ENCODE measurements at regions not wholly inside any gene's neighbourhood (a gene's known extent, or its start where the extent isn't known, plus 50 kb on each side); places are given as distances from the start of the nearest gene placed in this dataset.

DNA sequence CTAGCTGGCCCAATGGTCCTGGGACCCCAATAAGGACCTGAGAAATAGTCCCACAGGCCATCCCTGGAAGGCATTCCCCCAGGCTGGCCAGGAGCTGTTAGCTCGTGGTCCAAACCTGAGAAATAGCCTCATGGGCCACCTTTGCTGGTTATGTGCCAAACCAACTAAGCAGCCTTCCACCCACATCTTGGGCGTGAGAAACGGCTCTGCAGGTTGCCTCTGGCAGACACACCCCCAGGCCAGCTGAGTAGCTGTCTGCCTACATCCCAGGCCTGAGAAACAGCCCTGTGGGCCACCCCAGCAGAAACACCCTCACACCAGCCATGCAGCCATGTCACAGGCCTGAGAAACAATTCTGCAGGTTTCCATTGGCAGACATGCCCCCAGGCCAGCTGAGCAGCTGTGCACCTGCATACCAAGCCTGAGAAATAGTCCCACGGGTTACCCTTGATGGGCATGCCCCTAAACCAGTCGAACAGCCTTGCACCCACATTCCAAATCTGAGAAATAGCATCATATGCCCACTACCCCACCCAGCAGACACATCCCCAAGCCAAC, 567.8 kb upstream of the ID4 start:
- Histone ChIP-seq H3K27me3 (ENCODE audit: insufficient read depth, low read length) (no peaks in the 10 kb centered on the region), H3K9me3 (ENCODE audit: low read length) (no peaks in the 10 kb centered on the region), H2AFZ (ENCODE audit: low read length) (no peak overlapping the region), H3K4me1 (ENCODE audit: insufficient read depth, low read length, severe bottlenecking) (no peaks in the 10 kb centered on the region), H3K36me3 (ENCODE audit: insufficient read depth, low read length) (no peaks in the 10 kb centered on the region), H3K4me3 (ENCODE audit: low read depth, low read length, poor library complexity, severe bottlenecking) (no peak overlapping the region), H3K9ac (ENCODE audit: low read length) (no peak overlapping the region), H3K9me2 (ENCODE audit: low read depth, low read length) (no peaks in the 10 kb centered on the region), H3K4me2 (ENCODE audit: low read length) (no peak overlapping the region), H4K20me1 (ENCODE audit: insufficient read depth, low read length) (no peaks in the 10 kb centered on the region), H3K27ac (ENCODE audit: low read depth, low read length, poor library complexity, severe bottlenecking) (no peak overlapping the region), H3K79me2 (ENCODE audit: insufficient read depth, low read length) (no peaks in the 10 kb centered on the region), H3F3A (ENCODE audit: insufficient read depth, low read length) (no peaks in the 10 kb centered on the region)
- TF ChIP-seq, protein P1, sequence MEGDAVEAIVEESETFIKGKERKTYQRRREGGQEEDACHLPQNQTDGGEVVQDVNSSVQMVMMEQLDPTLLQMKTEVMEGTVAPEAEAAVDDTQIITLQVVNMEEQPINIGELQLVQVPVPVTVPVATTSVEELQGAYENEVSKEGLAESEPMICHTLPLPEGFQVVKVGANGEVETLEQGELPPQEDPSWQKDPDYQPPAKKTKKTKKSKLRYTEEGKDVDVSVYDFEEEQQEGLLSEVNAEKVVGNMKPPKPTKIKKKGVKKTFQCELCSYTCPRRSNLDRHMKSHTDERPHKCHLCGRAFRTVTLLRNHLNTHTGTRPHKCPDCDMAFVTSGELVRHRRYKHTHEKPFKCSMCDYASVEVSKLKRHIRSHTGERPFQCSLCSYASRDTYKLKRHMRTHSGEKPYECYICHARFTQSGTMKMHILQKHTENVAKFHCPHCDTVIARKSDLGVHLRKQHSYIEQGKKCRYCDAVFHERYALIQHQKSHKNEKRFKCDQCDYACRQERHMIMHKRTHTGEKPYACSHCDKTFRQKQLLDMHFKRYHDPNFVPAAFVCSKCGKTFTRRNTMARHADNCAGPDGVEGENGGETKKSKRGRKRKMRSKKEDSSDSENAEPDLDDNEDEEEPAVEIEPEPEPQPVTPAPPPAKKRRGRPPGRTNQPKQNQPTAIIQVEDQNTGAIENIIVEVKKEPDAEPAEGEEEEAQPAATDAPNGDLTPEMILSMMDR (IDR thresholded peaks at IDR 0.05; ENCODE audit: low read length), result no peak
- no peak for TF ChIP-seq EZH2 (IDR thresholded peaks at IDR 0.05; ENCODE audit: borderline replicate concordance, low read length)

DNA sequence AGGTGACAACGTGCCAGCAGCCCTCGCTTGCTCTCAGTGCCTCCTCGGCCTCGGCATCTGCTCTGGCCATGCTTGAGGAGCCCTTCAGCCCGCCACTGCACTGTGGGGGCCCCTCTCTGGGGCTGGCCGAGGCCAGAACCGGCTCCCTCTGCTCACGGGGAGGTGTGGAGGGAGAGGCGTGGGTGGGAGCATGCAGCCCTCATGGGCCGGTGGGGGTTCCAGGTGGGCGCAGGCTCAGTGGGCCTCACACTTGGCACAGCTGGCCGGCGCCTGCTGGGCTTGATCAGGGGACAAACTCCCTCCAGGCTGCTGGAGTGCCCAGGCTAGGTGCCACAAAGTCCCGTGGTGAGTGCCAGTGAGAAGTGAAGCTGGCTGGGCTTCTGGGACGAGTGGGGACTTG, 566.6 kb upstream of the ID4 start:
- Histone ChIP-seq H3K36me3 (ENCODE audit: insufficient read depth, low read length) (no peaks in the 10 kb centered on the region), H3K4me1 (ENCODE audit: insufficient read depth, low read length, severe bottlenecking) (no peaks in the 10 kb centered on the region), H3F3A (ENCODE audit: insufficient read depth, low read length) (no peaks in the 10 kb centered on the region), H4K20me1 (ENCODE audit: insufficient read depth, low read length) (no peaks in the 10 kb centered on the region), H3K9me3 (ENCODE audit: low read length) (no peaks in the 10 kb centered on the region), H3K9me2 (ENCODE audit: low read depth, low read length) (no peaks in the 10 kb centered on the region), H2AFZ (ENCODE audit: low read length) (no peak overlapping the region), H3K4me3 (ENCODE audit: low read depth, low read length, poor library complexity, severe bottlenecking) (no peak overlapping the region), H3K79me2 (ENCODE audit: insufficient read depth, low read length) (no peaks in the 10 kb centered on the region), H3K4me2 (ENCODE audit: low read length) (no peak overlapping the region), H3K27ac (ENCODE audit: low read depth, low read length, poor library complexity, severe bottlenecking) (no peak overlapping the region), H3K9ac (ENCODE audit: low read length) (no peak overlapping the region), H3K27me3 (ENCODE audit: insufficient read depth, low read length) (no peaks in the 10 kb centered on the region)
- TF ChIP-seq, protein P1 (IDR thresholded peaks at IDR 0.05; ENCODE audit: low read length), result no peak
- no peak for TF ChIP-seq EZH2 (IDR thresholded peaks at IDR 0.05; ENCODE audit: borderline replicate concordance, low read length)

DNA sequence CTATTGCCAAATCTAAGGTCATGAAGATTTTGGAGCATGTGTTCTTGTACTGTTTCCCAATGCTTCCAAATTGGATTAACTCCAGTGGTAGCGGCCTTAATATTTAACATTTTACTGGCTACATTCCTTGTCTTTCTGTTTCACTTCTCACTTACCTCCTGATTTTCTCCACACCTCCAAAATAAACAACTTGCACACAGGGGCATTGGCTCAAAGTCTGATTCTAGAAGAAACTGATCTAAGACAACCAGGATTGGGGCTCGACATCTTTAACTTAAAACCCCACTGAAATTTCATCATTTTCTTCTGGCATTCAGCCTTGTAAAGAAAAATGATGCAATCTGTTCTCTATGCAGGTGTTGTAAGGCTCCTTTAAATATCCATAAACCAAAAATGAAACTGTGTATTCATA, 557.9 kb upstream of the ID4 start:
- H3K4me2 ChIP-seq (ENCODE audit: low read length), result no peak overlapping the region
- TF ChIP-seq, protein P1 (IDR thresholded peaks at IDR 0.05; ENCODE audit: low read length), result no peak
- TF ChIP-seq EZH2 (IDR thresholded peaks at IDR 0.05; ENCODE audit: borderline replicate concordance, low read length), result no peak

More for the DNA sequence above, 557.9 kb upstream of the ID4 start:
- Histone ChIP-seq H3K27me3 (ENCODE audit: insufficient read depth, low read length) (no peaks in the 10 kb centered on the region), H4K20me1 (ENCODE audit: insufficient read depth, low read length) (no peaks in the 10 kb centered on the region), H3F3A (ENCODE audit: insufficient read depth, low read length) (no peaks in the 10 kb centered on the region), H3K9me2 (ENCODE audit: low read depth, low read length) (no peaks in the 10 kb centered on the region), H3K9ac (ENCODE audit: low read length) (no peak overlapping the region), H3K4me3 (ENCODE audit: low read depth, low read length, poor library complexity, severe bottlenecking) (no peak overlapping the region), H2AFZ (ENCODE audit: low read length) (no peak overlapping the region), H3K36me3 (ENCODE audit: insufficient read depth, low read length) (no peaks in the 10 kb centered on the region), H3K4me1 (ENCODE audit: insufficient read depth, low read length, severe bottlenecking) (no peaks in the 10 kb centered on the region), H3K79me2 (ENCODE audit: insufficient read depth, low read length) (no peaks in the 10 kb centered on the region), H3K27ac (ENCODE audit: low read depth, low read length, poor library complexity, severe bottlenecking) (no peak overlapping the region), H3K9me3 (ENCODE audit: low read length) (no peaks in the 10 kb centered on the region)

Data from OCI-LY1 (cell line).